ENCODE measurements at regions not wholly inside any gene's neighbourhood (a gene's known extent, or its start where the extent isn't known, plus 50 kb on each side); places are given as distances from the start of the nearest gene placed in this dataset.

DNA sequence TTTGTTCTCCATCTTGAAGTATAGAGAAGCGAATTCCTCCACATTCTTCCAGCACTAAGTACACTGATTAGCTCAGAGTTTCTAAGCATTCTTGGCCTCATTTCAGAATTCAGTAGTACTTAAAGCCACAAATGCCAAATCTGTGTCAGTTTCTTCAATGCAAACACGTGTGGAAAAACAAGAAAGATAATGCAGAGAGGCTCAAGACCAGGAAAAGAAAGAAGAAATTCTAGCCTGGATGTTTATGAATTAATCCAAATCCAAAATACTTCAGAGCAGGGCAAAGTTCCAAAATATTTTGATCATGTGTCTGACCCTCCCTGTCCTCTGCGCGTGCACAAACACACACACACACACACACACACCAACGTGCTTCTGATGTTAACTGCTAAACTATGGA, 457.6 kb downstream of the SLCO4C1 start:
- TF ChIP-seq EZH2 (IDR thresholded peaks at IDR 0.05; ENCODE audit: borderline replicate concordance, insufficient read depth, low read length, poor library complexity, severe bottlenecking) = no peak
- no peak for TF ChIP-seq EP300 (conservative IDR thresholded peaks at IDR 0.05; ENCODE audit: poor library complexity, severe bottlenecking)
- TF ChIP-seq, protein P1, sequence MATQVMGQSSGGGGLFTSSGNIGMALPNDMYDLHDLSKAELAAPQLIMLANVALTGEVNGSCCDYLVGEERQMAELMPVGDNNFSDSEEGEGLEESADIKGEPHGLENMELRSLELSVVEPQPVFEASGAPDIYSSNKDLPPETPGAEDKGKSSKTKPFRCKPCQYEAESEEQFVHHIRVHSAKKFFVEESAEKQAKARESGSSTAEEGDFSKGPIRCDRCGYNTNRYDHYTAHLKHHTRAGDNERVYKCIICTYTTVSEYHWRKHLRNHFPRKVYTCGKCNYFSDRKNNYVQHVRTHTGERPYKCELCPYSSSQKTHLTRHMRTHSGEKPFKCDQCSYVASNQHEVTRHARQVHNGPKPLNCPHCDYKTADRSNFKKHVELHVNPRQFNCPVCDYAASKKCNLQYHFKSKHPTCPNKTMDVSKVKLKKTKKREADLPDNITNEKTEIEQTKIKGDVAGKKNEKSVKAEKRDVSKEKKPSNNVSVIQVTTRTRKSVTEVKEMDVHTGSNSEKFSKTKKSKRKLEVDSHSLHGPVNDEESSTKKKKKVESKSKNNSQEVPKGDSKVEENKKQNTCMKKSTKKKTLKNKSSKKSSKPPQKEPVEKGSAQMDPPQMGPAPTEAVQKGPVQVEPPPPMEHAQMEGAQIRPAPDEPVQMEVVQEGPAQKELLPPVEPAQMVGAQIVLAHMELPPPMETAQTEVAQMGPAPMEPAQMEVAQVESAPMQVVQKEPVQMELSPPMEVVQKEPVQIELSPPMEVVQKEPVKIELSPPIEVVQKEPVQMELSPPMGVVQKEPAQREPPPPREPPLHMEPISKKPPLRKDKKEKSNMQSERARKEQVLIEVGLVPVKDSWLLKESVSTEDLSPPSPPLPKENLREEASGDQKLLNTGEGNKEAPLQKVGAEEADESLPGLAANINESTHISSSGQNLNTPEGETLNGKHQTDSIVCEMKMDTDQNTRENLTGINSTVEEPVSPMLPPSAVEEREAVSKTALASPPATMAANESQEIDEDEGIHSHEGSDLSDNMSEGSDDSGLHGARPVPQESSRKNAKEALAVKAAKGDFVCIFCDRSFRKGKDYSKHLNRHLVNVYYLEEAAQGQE (IDR thresholded peaks at IDR 0.05; ENCODE audit: borderline replicate concordance) = no peak
- TF ChIP-seq POLR2AphosphoS5 (IDR thresholded peaks at IDR 0.05) = no peak
- TF ChIP-seq TAF1 (IDR thresholded peaks at IDR 0.05; ENCODE audit: low read depth) = no peak
- TF ChIP-seq, protein P2, sequence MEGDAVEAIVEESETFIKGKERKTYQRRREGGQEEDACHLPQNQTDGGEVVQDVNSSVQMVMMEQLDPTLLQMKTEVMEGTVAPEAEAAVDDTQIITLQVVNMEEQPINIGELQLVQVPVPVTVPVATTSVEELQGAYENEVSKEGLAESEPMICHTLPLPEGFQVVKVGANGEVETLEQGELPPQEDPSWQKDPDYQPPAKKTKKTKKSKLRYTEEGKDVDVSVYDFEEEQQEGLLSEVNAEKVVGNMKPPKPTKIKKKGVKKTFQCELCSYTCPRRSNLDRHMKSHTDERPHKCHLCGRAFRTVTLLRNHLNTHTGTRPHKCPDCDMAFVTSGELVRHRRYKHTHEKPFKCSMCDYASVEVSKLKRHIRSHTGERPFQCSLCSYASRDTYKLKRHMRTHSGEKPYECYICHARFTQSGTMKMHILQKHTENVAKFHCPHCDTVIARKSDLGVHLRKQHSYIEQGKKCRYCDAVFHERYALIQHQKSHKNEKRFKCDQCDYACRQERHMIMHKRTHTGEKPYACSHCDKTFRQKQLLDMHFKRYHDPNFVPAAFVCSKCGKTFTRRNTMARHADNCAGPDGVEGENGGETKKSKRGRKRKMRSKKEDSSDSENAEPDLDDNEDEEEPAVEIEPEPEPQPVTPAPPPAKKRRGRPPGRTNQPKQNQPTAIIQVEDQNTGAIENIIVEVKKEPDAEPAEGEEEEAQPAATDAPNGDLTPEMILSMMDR (IDR thresholded peaks at IDR 0.05; ENCODE audit: poor library complexity, severe bottlenecking) = no peak
- no peak for TF ChIP-seq MXI1 (conservative IDR thresholded peaks at IDR 0.05; ENCODE audit: poor library complexity, severe bottlenecking)
- no peak for TF ChIP-seq RAD21 (conservative IDR thresholded peaks at IDR 0.05)
- TF ChIP-seq SMC3 (conservative IDR thresholded peaks at IDR 0.05; ENCODE audit: poor library complexity) = no peak
- no peak overlapping the region for H3K4me2 ChIP-seq (ENCODE audit: low read length)
- H3K27me3 ChIP-seq (ENCODE audit: insufficient read depth, low read depth, low read length) = no peaks in the 10 kb centered on the region
- no peaks in the 10 kb centered on the region for H3K79me2 ChIP-seq (replicated peaks; ENCODE audit: insufficient read depth, low read length)
- H3K36me3 ChIP-seq (ENCODE audit: insufficient read depth, low read length) = no peaks in the 10 kb centered on the region
- no peaks in the 10 kb centered on the region for H3F3A ChIP-seq (ENCODE audit: insufficient read depth, low read length, poor library complexity, severe bottlenecking)
- H3K27ac ChIP-seq (ENCODE audit: low read length) = no peak overlapping the region
- H2AFZ ChIP-seq (ENCODE audit: low read depth, low read length) = no peak overlapping the region
- no peaks in the 10 kb centered on the region for H3K9me2 ChIP-seq (ENCODE audit: insufficient read depth, low read length)
- no peaks in the 10 kb centered on the region for H4K20me1 ChIP-seq (ENCODE audit: insufficient read depth)
- no peak overlapping the region for H3K4me3 ChIP-seq (ENCODE audit: low read length)
- no peak overlapping the region for H3K9ac ChIP-seq (ENCODE audit: low read length)
- H3K9me3 ChIP-seq (ENCODE audit: low read length) = no peaks in the 10 kb centered on the region

DNA sequence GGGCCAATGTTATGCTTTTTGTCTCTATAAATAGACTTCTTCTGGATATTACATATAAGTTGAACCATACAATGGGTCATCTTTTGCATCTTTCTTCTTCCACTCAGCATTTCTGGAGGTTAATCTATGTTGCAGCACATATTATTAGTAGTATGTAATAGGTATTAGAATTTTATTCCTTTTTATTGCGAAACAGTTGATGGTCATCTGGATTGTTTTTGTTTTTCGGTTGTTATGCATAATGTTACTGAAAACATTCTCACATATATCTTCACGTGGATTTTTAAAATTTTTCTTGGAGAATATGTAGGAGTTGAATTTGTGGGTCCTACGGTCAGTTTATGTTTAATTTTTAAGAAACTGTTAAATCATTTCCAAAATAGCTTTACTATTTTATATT, 466.8 kb downstream of the SLCO4C1 start:
- no peak overlapping the region for H2AFZ ChIP-seq (ENCODE audit: low read depth, low read length)
- no peaks in the 10 kb centered on the region for H3K79me2 ChIP-seq (replicated peaks; ENCODE audit: insufficient read depth, low read length)
- no peak overlapping the region for H3K4me2 ChIP-seq (ENCODE audit: low read length)
- H3K27ac ChIP-seq (ENCODE audit: low read length) = no peak overlapping the region
- TF ChIP-seq TAF1 (IDR thresholded peaks at IDR 0.05; ENCODE audit: low read depth) = no peak
- TF ChIP-seq, protein P1 (IDR thresholded peaks at IDR 0.05; ENCODE audit: borderline replicate concordance) = no peak
- TF ChIP-seq, protein P2 (IDR thresholded peaks at IDR 0.05; ENCODE audit: poor library complexity, severe bottlenecking) = no peak
- TF ChIP-seq RAD21 (conservative IDR thresholded peaks at IDR 0.05) = no peak
- TF ChIP-seq EZH2 (IDR thresholded peaks at IDR 0.05; ENCODE audit: borderline replicate concordance, insufficient read depth, low read length, poor library complexity, severe bottlenecking) = no peak
- TF ChIP-seq EP300 (conservative IDR thresholded peaks at IDR 0.05; ENCODE audit: poor library complexity, severe bottlenecking) = no peak
- no peak for TF ChIP-seq SMC3 (conservative IDR thresholded peaks at IDR 0.05; ENCODE audit: poor library complexity)
- TF ChIP-seq MXI1 (conservative IDR thresholded peaks at IDR 0.05; ENCODE audit: poor library complexity, severe bottlenecking) = no peak
- TF ChIP-seq POLR2AphosphoS5 (IDR thresholded peaks at IDR 0.05) = no peak
- no peaks in the 10 kb centered on the region for H3K9me2 ChIP-seq (ENCODE audit: insufficient read depth, low read length)
- H3K9me3 ChIP-seq (ENCODE audit: low read length) = no peaks in the 10 kb centered on the region
- H3K9ac ChIP-seq (ENCODE audit: low read length) = no peak overlapping the region
- no peaks in the 10 kb centered on the region for H3K36me3 ChIP-seq (ENCODE audit: insufficient read depth, low read length)
- no peaks in the 10 kb centered on the region for H3F3A ChIP-seq (ENCODE audit: insufficient read depth, low read length, poor library complexity, severe bottlenecking)
- H3K4me3 ChIP-seq (ENCODE audit: low read length) = no peak overlapping the region
- no peaks in the 10 kb centered on the region for H3K27me3 ChIP-seq (ENCODE audit: insufficient read depth, low read depth, low read length)
- no peaks in the 10 kb centered on the region for H4K20me1 ChIP-seq (ENCODE audit: insufficient read depth)
